HL-60 (cell line): ENCODE measurements at regions not wholly inside any gene's neighbourhood (a gene's known extent, or its start where the extent isn't known, plus 50 kb on each side); places are given as distances from the start of the nearest gene placed in this dataset.
"Not testable (repeated sequence)": the region's sequence is repeated elsewhere in the genome, so short reads cannot be mapped to it uniquely, and the experiment has no call there.

Experiments used
- DNase-seq, 2 experiments: peaks; one replicate each; pipeline ENCODE4 v3.0.0-alpha.2; 2010 to 2020; ENCODE audit warnings: low read depth in 1 of 2, low spot score in 1 of 2
- H3K27ac ChIP-seq: fragments of 250-450 bp; sonication (Bioruptor Pico); replicated peaks from 2 replicates; pipeline ENCODE4 v1.5.1; 2020; ENCODE audit warnings: mild to moderate bottlenecking, moderate library complexity
- H3K27me3 ChIP-seq: fragments of 250-450 bp; sonication (Bioruptor Pico); 2 replicates; pipeline ENCODE4 v1.5.1; 2021; ENCODE audit warnings: mild to moderate bottlenecking, moderate library complexity; ENCODE audit not compliant: insufficient read depth, poor library complexity, severe bottlenecking
- H3K4me3 ChIP-seq: replicated peaks from 2 replicates; pipeline ENCODE4 v1.5.1; 2011; ENCODE audit warnings: mild to moderate bottlenecking, control low read depth, low read length; ENCODE audit not compliant: insufficient read depth
- GABPA ChIP-seq: IDR thresholded peaks from 2 replicates; pipeline ENCODE4 v1.6.1; 2012; ENCODE audit warnings: low read depth
- POLR2AphosphoS5 ChIP-seq: IDR thresholded peaks from 2 replicates; pipeline ENCODE4 v1.6.1; 2012; ENCODE audit warnings: low read depth
- SPI1 ChIP-seq: IDR thresholded peaks from 2 replicates; pipeline ENCODE4 v1.6.1; 2012; ENCODE audit warnings: low read depth, mild to moderate bottlenecking, borderline replicate concordance
- TF ChIP-seq, protein P1 (sequence below): IDR thresholded peaks from 2 replicates; pipeline ENCODE4 v1.6.1; 2012; ENCODE audit warnings: low read depth; ENCODE audit not compliant: insufficient replicate concordance
- TF ChIP-seq, protein P2 (sequence below): IDR thresholded peaks from one replicate; pipeline ENCODE4 v1.5.1; 2011; ENCODE audit warnings: low read length, control low read depth, inconsistent platforms; ENCODE audit not compliant: insufficient read depth

DNA sequence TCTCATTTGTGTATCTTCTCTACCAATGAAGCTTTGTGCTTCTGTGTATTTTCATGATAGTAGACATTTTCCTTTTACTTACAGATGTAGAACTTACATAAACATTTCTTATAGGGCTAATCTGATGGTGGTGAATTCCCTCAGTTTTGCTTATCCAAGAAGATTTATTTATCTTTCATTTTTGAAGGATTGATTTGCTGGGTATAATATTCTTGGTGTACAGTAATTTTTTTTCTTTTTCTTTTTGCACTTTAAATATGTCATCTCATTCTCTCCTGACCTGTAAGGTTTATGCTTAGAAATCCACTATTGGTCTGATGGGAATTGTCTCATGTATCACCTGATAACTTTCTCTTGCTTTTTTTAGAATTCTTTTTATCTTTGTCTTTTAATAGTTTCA is 127.6 kb upstream of the KCTD3 start:
- no peak for DNase-seq
- TF ChIP-seq, protein P1, sequence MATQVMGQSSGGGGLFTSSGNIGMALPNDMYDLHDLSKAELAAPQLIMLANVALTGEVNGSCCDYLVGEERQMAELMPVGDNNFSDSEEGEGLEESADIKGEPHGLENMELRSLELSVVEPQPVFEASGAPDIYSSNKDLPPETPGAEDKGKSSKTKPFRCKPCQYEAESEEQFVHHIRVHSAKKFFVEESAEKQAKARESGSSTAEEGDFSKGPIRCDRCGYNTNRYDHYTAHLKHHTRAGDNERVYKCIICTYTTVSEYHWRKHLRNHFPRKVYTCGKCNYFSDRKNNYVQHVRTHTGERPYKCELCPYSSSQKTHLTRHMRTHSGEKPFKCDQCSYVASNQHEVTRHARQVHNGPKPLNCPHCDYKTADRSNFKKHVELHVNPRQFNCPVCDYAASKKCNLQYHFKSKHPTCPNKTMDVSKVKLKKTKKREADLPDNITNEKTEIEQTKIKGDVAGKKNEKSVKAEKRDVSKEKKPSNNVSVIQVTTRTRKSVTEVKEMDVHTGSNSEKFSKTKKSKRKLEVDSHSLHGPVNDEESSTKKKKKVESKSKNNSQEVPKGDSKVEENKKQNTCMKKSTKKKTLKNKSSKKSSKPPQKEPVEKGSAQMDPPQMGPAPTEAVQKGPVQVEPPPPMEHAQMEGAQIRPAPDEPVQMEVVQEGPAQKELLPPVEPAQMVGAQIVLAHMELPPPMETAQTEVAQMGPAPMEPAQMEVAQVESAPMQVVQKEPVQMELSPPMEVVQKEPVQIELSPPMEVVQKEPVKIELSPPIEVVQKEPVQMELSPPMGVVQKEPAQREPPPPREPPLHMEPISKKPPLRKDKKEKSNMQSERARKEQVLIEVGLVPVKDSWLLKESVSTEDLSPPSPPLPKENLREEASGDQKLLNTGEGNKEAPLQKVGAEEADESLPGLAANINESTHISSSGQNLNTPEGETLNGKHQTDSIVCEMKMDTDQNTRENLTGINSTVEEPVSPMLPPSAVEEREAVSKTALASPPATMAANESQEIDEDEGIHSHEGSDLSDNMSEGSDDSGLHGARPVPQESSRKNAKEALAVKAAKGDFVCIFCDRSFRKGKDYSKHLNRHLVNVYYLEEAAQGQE: no peak
- TF ChIP-seq GABPA (no peak), POLR2AphosphoS5 (no peak), SPI1 (no peak)
- TF ChIP-seq, protein P2, sequence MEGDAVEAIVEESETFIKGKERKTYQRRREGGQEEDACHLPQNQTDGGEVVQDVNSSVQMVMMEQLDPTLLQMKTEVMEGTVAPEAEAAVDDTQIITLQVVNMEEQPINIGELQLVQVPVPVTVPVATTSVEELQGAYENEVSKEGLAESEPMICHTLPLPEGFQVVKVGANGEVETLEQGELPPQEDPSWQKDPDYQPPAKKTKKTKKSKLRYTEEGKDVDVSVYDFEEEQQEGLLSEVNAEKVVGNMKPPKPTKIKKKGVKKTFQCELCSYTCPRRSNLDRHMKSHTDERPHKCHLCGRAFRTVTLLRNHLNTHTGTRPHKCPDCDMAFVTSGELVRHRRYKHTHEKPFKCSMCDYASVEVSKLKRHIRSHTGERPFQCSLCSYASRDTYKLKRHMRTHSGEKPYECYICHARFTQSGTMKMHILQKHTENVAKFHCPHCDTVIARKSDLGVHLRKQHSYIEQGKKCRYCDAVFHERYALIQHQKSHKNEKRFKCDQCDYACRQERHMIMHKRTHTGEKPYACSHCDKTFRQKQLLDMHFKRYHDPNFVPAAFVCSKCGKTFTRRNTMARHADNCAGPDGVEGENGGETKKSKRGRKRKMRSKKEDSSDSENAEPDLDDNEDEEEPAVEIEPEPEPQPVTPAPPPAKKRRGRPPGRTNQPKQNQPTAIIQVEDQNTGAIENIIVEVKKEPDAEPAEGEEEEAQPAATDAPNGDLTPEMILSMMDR: no peak
- Histone ChIP-seq H3K4me3 (no peak overlapping the region), H3K27me3 (no peaks in the 10 kb centered on the region), H3K27ac (no peak overlapping the region)

DNA sequence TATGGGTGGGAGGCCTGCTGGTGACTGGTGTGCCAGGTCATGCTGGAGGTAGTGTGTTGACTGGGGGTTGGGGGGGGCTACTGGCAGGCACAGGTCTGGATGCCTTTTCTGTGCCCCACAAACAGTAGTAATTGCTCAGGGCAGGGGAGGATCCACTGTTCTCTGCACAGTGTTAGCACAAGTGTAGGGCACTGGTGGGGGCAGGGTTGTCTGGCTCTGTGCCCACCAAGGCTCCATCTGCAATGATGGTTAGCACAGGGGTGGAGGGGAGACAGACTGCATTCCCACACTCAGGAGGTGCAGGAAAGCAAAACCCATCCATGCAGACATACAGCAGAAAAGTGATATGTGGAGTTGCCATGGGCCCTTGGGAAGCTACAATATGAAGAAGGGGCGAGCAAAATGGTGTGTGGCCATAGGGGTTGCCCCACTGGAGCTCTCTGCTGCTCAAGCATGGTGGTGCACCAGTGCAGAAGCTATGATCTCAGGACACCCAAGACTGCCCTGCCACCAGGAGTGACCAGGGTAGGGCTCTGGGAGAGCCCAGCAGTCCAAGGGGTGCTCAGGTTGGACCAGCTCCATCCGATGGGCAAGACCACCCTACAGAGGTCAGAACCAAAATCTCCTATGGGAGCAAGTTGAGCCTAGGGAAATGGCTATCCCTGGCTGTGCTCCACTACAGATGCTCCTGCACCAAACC is 122.2 kb upstream of the KCTD3 start:
- no peak overlapping the region for H3K4me3 ChIP-seq
- no peaks in the 10 kb centered on the region for H3K27me3 ChIP-seq
- no peak for DNase-seq
- H3K27ac ChIP-seq: no peak overlapping the region
- no peak for TF ChIP-seq GABPA
- no peak for TF ChIP-seq POLR2AphosphoS5
- TF ChIP-seq, protein P1: no peak
- TF ChIP-seq SPI1: no peak
- TF ChIP-seq, protein P2: no peak

DNA sequence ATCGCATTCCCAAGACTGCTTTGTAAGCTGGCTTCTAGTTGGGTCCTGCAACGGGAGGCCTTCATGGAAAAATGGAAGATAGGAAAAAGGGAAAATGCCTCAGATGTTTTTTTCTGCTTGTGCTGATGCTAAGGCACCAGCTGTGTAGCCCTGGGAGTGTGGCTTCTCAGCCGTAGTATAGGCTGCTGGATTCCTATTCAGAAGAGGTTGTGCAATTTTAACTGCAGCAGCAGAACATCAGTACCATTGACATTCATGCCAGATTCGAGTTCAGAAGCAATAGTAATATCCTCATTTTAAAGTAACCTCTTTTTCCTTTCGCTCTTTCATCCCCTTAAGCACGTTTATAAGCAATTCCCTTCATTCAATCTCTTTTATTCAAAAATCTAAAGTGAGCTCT is 119.1 kb upstream of the KCTD3 start:
- not testable (repeated sequence) for H3K27me3 ChIP-seq, H3K4me3 ChIP-seq, DNase-seq, H3K27ac ChIP-seq

DNA sequence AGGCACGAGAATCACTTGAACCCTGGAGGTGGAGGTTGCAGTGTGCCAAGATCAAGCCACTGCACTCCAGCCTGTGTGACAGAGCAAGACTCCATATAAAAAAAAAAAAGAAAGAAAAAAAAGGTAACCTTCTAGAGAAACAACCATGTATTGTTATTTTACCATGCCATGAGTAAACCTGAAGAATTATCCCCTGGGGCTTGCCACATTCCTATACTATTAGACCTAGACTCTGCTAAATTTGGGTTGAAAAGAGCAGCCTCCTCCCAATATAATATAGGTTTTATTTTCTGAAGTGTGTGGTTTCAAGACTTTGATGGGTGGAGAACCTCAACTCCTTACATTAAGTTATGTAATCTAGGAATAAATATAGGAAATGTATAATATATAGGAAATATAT is 118.0 kb upstream of the KCTD3 start:
- H3K4me3 ChIP-seq, H3K27ac ChIP-seq, H3K27me3 ChIP-seq, DNase-seq: not testable (repeated sequence)

DNA sequence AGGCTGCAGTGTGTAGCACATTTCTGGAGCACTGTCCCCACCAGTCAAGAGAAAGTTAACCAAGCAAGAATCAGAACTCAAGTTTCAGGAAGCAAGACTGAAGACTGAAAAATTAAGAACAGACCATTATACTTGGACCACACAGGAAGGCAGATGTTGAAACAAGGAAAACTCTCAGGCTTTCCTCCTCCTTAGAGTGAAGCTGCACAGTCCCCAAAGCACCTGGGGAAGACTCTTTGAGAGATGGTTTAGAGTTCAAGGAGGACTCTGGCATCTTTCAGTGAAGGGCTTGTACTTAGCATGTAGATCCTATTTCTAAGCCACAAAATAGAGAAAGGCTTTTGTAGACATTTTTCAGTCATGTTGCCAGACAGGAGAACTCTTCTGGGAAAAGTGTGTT is 113.7 kb upstream of the KCTD3 start:
- Histone ChIP-seq H3K27ac (no peak overlapping the region), H3K27me3 (no peaks in the 10 kb centered on the region), H3K4me3 (no peak overlapping the region)
- TF ChIP-seq SPI1 (no peak), GABPA (no peak), POLR2AphosphoS5 (no peak)
- TF ChIP-seq, protein P1: no peak
- TF ChIP-seq, protein P2: no peak
- DNase-seq: no peak
